Loucy (cell line): ENCODE measurements at regions not wholly inside any gene's neighbourhood (a gene's known extent, or its start where the extent isn't known, plus 50 kb on each side); places are given as distances from the start of the nearest gene placed in this dataset.

Source experiments
- H2AFZ ChIP-seq: fragments of 200-600 bp; sonication (generic); 2 replicates; pipeline ENCODE4 v1.6.0; 2016; ENCODE audit warnings: antibody characterized with exemption, mild to moderate bottlenecking, low read length, moderate library complexity
- H3F3A ChIP-seq: fragments of 200-600 bp; 2 replicates; pipeline ENCODE4 v1.6.0; 2016; ENCODE audit warnings: antibody characterized with exemption, low read depth, mild to moderate bottlenecking
- H3K27me3 ChIP-seq: fragments of 200-600 bp; sonication (generic); 2 replicates; pipeline ENCODE4 v1.6.1; 2014; ENCODE audit warnings: low read length, mild to moderate bottlenecking; ENCODE audit not compliant: insufficient read depth, poor library complexity, severe bottlenecking
- H3K36me3 ChIP-seq: fragments of 200-600 bp; sonication (generic); 2 replicates; pipeline ENCODE4 v1.6.1; 2016; ENCODE audit warnings: low read length; ENCODE audit not compliant: insufficient read depth
- H3K4me1 ChIP-seq: fragments of 200-600 bp; sonication (generic); 2 replicates; pipeline ENCODE4 v1.5.1; 2014; ENCODE audit warnings: low read length, mild to moderate bottlenecking; ENCODE audit not compliant: insufficient read depth, poor library complexity, severe bottlenecking
- H3K4me2 ChIP-seq: fragments of 200-600 bp; sonication (generic); 2 replicates; pipeline ENCODE4 v1.6.0; 2014; ENCODE audit warnings: antibody characterized with exemption, low read length, low read depth, mild to moderate bottlenecking; ENCODE audit not compliant: poor library complexity, severe bottlenecking
- H3K4me3 ChIP-seq: fragments of 200-600 bp; sonication (generic); 2 replicates; pipeline ENCODE4 v1.5.1; 2014; ENCODE audit warnings: low read length, mild to moderate bottlenecking, mixed read lengths; ENCODE audit not compliant: poor library complexity, severe bottlenecking
- H3K79me2 ChIP-seq: fragments of 200-600 bp; sonication (generic); 2 replicates; pipeline ENCODE4 v1.6.1; 2014; ENCODE audit warnings: low read length; ENCODE audit not compliant: insufficient read depth
- H3K9ac ChIP-seq: fragments of 200-600 bp; sonication (generic); 2 replicates; pipeline ENCODE4 v1.6.0; 2014; ENCODE audit warnings: mild to moderate bottlenecking, low read depth, low read length, moderate library complexity; ENCODE audit not compliant: poor library complexity, severe bottlenecking
- H3K9me2 ChIP-seq: fragments of 200-600 bp; sonication (generic); replicated peaks from 2 replicates; pipeline ENCODE4 v1.6.1; 2016; ENCODE audit warnings: low read depth, low read length, mixed read lengths
- H3K9me3 ChIP-seq: fragments of 200-600 bp; sonication (generic); 2 replicates; pipeline ENCODE4 v1.6.1; 2014; ENCODE audit warnings: mild to moderate bottlenecking, antibody characterized with exemption, low read length, low read depth; ENCODE audit not compliant: insufficient read depth
- H4K20me1 ChIP-seq: fragments of 200-600 bp; sonication (generic); 2 replicates; pipeline ENCODE4 v1.6.0; 2014; ENCODE audit warnings: antibody characterized with exemption, low read length, mild to moderate bottlenecking; ENCODE audit not compliant: insufficient read depth, poor library complexity, severe bottlenecking
- EZH2phosphoT487 ChIP-seq: fragments of 200-600 bp; IDR thresholded peaks from 2 replicates; pipeline ENCODE4 v1.6.1; 2018; ENCODE audit warnings: antibody characterized with exemption, mild to moderate bottlenecking, moderate library complexity, borderline replicate concordance
- TF ChIP-seq, protein P1 (sequence below): fragments of 200-600 bp; sonication (generic); conservative IDR thresholded peaks from 2 replicates; pipeline ENCODE4 v1.5.1; 2014; ENCODE audit warnings: mild to moderate bottlenecking, antibody characterized with exemption, low read length

DNA sequence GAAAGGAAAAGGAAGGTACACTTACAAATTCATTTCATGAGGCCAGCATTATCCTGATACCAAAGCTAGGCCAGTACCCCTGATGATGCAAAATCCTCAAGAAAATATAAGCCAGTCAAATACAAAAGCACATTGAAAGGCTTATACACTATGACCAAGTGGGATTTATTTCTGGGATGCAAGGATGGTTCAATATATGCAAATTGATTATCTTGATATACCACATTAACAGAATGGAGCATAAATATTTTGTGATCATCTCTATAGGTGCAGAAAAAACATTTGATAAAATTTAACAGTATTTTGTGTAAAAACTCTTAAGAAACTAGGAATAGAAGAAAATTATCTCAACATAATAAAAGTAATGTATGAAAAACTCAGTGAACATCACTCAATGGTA lies 97.0 kb upstream of the BCAT1 start:
- H3K4me3 ChIP-seq = no peak overlapping the region
- H3K9ac ChIP-seq = no peak overlapping the region
- no peak overlapping the region for H2AFZ ChIP-seq
- H3K79me2 ChIP-seq = no peaks in the 10 kb centered on the region
- TF ChIP-seq, protein P1, sequence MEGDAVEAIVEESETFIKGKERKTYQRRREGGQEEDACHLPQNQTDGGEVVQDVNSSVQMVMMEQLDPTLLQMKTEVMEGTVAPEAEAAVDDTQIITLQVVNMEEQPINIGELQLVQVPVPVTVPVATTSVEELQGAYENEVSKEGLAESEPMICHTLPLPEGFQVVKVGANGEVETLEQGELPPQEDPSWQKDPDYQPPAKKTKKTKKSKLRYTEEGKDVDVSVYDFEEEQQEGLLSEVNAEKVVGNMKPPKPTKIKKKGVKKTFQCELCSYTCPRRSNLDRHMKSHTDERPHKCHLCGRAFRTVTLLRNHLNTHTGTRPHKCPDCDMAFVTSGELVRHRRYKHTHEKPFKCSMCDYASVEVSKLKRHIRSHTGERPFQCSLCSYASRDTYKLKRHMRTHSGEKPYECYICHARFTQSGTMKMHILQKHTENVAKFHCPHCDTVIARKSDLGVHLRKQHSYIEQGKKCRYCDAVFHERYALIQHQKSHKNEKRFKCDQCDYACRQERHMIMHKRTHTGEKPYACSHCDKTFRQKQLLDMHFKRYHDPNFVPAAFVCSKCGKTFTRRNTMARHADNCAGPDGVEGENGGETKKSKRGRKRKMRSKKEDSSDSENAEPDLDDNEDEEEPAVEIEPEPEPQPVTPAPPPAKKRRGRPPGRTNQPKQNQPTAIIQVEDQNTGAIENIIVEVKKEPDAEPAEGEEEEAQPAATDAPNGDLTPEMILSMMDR = no peak
- TF ChIP-seq EZH2phosphoT487 = no peak
- H3K27me3 ChIP-seq = no peaks in the 10 kb centered on the region
- H3K36me3 ChIP-seq = no peaks in the 10 kb centered on the region
- H3K4me1 ChIP-seq = peaks cover 3% of the 10 kb centered on the region
- no peaks in the 10 kb centered on the region for H3K9me2 ChIP-seq
- H3K9me3 ChIP-seq = peaks cover 16% of the 10 kb centered on the region
- H4K20me1 ChIP-seq = no peaks in the 10 kb centered on the region
- no peak overlapping the region for H3K4me2 ChIP-seq
- H3F3A ChIP-seq = no peaks in the 10 kb centered on the region; the same call in 1 of the 2 replicates

DNA sequence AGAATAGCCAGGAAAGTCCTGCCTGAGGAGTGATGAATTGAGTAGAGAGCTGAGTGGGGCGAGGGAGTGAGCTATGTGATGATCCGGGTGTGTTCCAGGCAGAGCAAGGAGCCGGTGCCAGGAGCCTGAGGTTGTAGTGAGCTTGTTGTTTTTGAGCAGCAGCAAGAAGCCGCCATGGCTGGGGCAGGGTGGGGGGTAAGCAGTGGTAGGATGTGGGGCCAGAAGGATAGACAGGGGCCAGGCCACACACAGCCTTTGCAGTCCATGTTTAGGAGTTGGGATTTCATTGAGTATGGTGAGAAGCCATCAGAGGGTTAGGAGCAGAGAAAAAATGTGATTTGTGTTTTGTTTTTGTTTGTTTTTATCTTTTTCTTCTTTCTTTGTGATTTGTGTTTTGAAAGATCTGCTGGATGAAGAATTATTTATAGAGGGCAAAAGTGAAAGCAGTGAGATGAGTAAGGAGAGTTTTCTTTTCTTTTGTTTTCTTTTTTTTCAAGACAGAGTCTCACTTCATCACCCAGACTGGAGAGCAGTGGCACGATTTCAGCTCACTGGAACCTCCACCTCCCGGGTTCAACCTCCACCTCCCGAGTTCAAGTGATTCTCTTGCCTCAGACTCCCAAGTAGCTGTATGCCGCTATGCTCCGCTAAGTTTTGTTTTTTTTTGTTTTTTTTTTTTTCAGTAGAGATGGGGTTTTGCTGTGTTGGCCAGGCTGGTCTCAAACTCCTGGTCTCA lies 92.3 kb upstream of the BCAT1 start:
- H3K9me2 ChIP-seq = no peaks in the 10 kb centered on the region
- H3K79me2 ChIP-seq = no peaks in the 10 kb centered on the region
- no peak overlapping the region for H3K4me2 ChIP-seq
- TF ChIP-seq, protein P1 = no peak
- TF ChIP-seq EZH2phosphoT487 = no peak
- no peaks in the 10 kb centered on the region; the same call in 1 of the 2 replicates for H3F3A ChIP-seq
- no peak overlapping the region for H3K4me3 ChIP-seq
- no peaks in the 10 kb centered on the region for H3K36me3 ChIP-seq
- H3K4me1 ChIP-seq = no peaks in the 10 kb centered on the region
- no peak overlapping the region for H3K9ac ChIP-seq
- H3K27me3 ChIP-seq = no peaks in the 10 kb centered on the region
- no peaks in the 10 kb centered on the region for H4K20me1 ChIP-seq
- H3K9me3 ChIP-seq = peaks cover 5% of the 10 kb centered on the region; the same call in 1 of the 2 replicates
- 0 out of 2 replicates have a peak overlapping the region, but pooled peaks have one; percentile 54 for H2AFZ ChIP-seq

DNA sequence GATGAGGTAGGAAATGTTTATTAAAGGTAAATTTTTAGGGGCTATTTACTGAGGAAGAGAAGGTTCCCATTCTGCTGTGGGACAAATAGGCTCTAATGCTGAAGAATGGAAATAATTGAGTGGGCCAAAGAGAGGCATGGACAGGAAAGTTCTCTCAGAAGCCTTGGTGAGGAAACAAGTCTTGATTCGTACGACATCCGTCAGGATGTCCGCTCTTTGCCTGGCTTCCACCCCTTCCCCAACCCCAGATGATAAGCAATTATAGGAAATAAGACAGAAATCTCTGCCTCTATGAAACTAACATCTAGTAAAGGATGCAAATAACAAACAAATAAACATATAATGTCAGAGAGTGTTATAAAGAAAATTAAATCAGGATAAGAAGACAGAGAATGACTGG lies 91.7 kb upstream of the BCAT1 start:
- no peak overlapping the region for H2AFZ ChIP-seq
- no peaks in the 10 kb centered on the region for H3K36me3 ChIP-seq
- no peaks in the 10 kb centered on the region for H4K20me1 ChIP-seq
- H3K4me3 ChIP-seq = no peak overlapping the region
- no peak overlapping the region for H3K4me2 ChIP-seq
- H3K9me2 ChIP-seq = no peaks in the 10 kb centered on the region
- no peaks in the 10 kb centered on the region; the same call in 1 of the 2 replicates for H3F3A ChIP-seq
- no peak overlapping the region for H3K9ac ChIP-seq
- no peaks in the 10 kb centered on the region for H3K9me3 ChIP-seq
- H3K4me1 ChIP-seq = no peaks in the 10 kb centered on the region
- no peaks in the 10 kb centered on the region for H3K79me2 ChIP-seq
- TF ChIP-seq, protein P1 = no peak
- H3K27me3 ChIP-seq = no peaks in the 10 kb centered on the region
